SK-N-SH (cell line): ENCODE measurements at regions not wholly inside any gene's neighbourhood (a gene's known extent, or its start where the extent isn't known, plus 50 kb on each side); places are given as distances from the start of the nearest gene placed in this dataset.

ENCODE experiments used
- CTCF ChIA-PET: fragments of 300-600, 350-600 bp; formaldehyde crosslinking; extraction: SDS; loops from one replicate; lab custom pipeline; 2021; lab: Yijun Ruan, JAX
- POLR2A ChIA-PET: fragments of 350-600 bp; sonication (Branson Sonifier 250); formaldehyde crosslinking; extraction: SDS; loops from one replicate; lab custom pipeline; 2020; ENCODE audit warnings: antibody characterized with exemption, inconsistent platforms; lab: Yijun Ruan, JAX
- DNase-seq: peaks from one replicate; pipeline ENCODE4 v3.0.0; 2012
- H2AFZ ChIP-seq: fragments of 200-600 bp; sonication (generic); 2 replicates; pipeline ENCODE4 v1.8.1; 2016; ENCODE audit warnings: antibody characterized with exemption, mild to moderate bottlenecking, low read depth
- H3F3A ChIP-seq: fragments of 200-600 bp; sonication (generic); replicated peaks from 2 replicates; pipeline ENCODE3; 2016; ENCODE audit warnings: antibody characterized with exemption, mild to moderate bottlenecking; ENCODE audit not compliant: insufficient read depth
- H3K27ac ChIP-seq, 2 experiments: fragments of 200-500 bp in 1 of 2; fragments of 200-600 bp in 1 of 2; sonication (Bioruptor generic) in 1 of 2; sonication (generic), shearing (Covaris generic) in 1 of 2; 2 replicates each; pipeline versions ENCODE4 v1.5.1 to v1.6.1; 2014 to 2016; ENCODE audit warnings: low read depth in 2 of 2, inconsistent platforms in 1 of 2, low read length in 1 of 2, mild to moderate bottlenecking in 1 of 2, mixed read lengths in 1 of 2
- H3K27me3 ChIP-seq: fragments of 200-600 bp; sonication (generic), shearing (Covaris generic); 2 replicates; pipeline ENCODE4 v1.6.1; 2016; ENCODE audit warnings: mixed run types; ENCODE audit not compliant: insufficient read depth
- H3K36me3 ChIP-seq, 2 experiments: fragments of 200-500 bp in 1 of 2; fragments of 200-600 bp in 1 of 2; sonication (Bioruptor generic) in 1 of 2; sonication (generic) in 1 of 2; replicated peaks in 1 of 2; 2 replicates each; pipeline versions ENCODE3 to v1.5.1; 2014 to 2016; ENCODE audit warnings: low read length in 1 of 2, mild to moderate bottlenecking in 1 of 2; ENCODE audit not compliant: insufficient read depth in 2 of 2, control insufficient read depth in 1 of 2
- H3K4me1 ChIP-seq, 2 experiments: fragments of 200-500 bp in 1 of 2; fragments of 200-600 bp in 1 of 2; sonication (Bioruptor generic) in 1 of 2; sonication (generic), shearing (Covaris generic) in 1 of 2; 2 replicates each; pipeline versions ENCODE4 v1.5.1 to v1.6.1; 2014 to 2016; ENCODE audit warnings: low read depth in 1 of 2, low read length in 1 of 2, mixed run types in 1 of 2; ENCODE audit not compliant: insufficient read depth in 2 of 2, control insufficient read depth in 1 of 2
- H3K4me2 ChIP-seq: fragments of 200-600 bp; sonication (generic), shearing (Covaris generic); 2 replicates; pipeline ENCODE4 v1.6.1; 2017; ENCODE audit warnings: mixed run types
- H3K4me3 ChIP-seq, 2 experiments: fragments of 200-500 bp in 1 of 2; fragments of 200-600 bp in 1 of 2; sonication (Bioruptor generic) in 1 of 2; sonication (generic), shearing (Covaris generic) in 1 of 2; 2 replicates each; pipeline versions ENCODE4 v1.5.1 to v1.8.1; 2014 to 2016; ENCODE audit warnings: low read depth in 2 of 2, inconsistent platforms in 1 of 2, low read length in 1 of 2, mild to moderate bottlenecking in 1 of 2, mixed read lengths in 1 of 2, moderate library complexity in 1 of 2
- H3K79me2 ChIP-seq: fragments of 200-600 bp; sonication (generic); 2 replicates; pipeline ENCODE4 v1.8.1; 2017; ENCODE audit warnings: mild to moderate bottlenecking; ENCODE audit not compliant: insufficient read depth
- H3K9ac ChIP-seq: fragments of 200-600 bp; sonication (generic); 2 replicates; pipeline ENCODE4 v1.6.1; 2017; ENCODE audit warnings: mixed run types
- H3K9me2 ChIP-seq: fragments of 200-600 bp; sonication (generic); 2 replicates; pipeline ENCODE4 v1.6.1; 2017; ENCODE audit warnings: mixed run types
- H3K9me3 ChIP-seq: fragments of 200-600 bp; sonication (generic); 2 replicates; pipeline ENCODE4 v1.6.1; 2017; ENCODE audit warnings: mixed run types, mild to moderate bottlenecking, moderate library complexity
- H4K20me1 ChIP-seq: fragments of 200-600 bp; sonication (generic); 2 replicates; pipeline ENCODE4 v1.6.1; 2017; ENCODE audit warnings: mild to moderate bottlenecking, mixed run types; ENCODE audit not compliant: insufficient read depth
- CHD2 ChIP-seq: fragments of 150-350 bp; IDR thresholded peaks from 2 replicates; pipeline ENCODE4 v1.6.1; 2018; ENCODE audit warnings: low read length; ENCODE audit not compliant: partially characterized antibody
- CTCF ChIP-seq: fragments of 200-600 bp; sonication (generic); IDR thresholded peaks from 2 replicates; pipeline ENCODE4 v1.6.1; 2017; ENCODE audit warnings: antibody characterized with exemption, mild to moderate bottlenecking, moderate library complexity
- ELF1 ChIP-seq: IDR thresholded peaks from 2 replicates; pipeline ENCODE4 v1.4.0; 2012
- EZH2phosphoT487 ChIP-seq: fragments of 200-600 bp; sonication (generic); IDR thresholded peaks from 2 replicates; pipeline ENCODE4 v1.6.1; 2017; ENCODE audit warnings: low read depth, mixed run types, mild to moderate bottlenecking, antibody characterized with exemption, moderate library complexity, borderline replicate concordance
- FOXJ3 ChIP-seq: sonication (generic); formaldehyde crosslinking; IDR thresholded peaks from 2 replicates; pipeline ENCODE4 v1.5.1; 2020; ENCODE audit warnings: mild to moderate bottlenecking, missing genetic modification reagents
- GATA2 ChIP-seq: sonication (generic); formaldehyde crosslinking; IDR thresholded peaks from 2 replicates; pipeline ENCODE4 v1.5.0; 2020; ENCODE audit warnings: mild to moderate bottlenecking, missing genetic modification reagents
- IRF3 ChIP-seq: fragments of 150-350 bp; IDR thresholded peaks from 2 replicates; pipeline ENCODE4 v1.6.1; 2016; ENCODE audit warnings: mild to moderate bottlenecking, low read depth, low read length
- JUND ChIP-seq: IDR thresholded peaks from 2 replicates; pipeline ENCODE4 v1.4.0; 2012
- MEF2A ChIP-seq: IDR thresholded peaks from 2 replicates; pipeline ENCODE4 v1.4.0; 2012; ENCODE audit warnings: low read depth, borderline replicate concordance
- MXI1 ChIP-seq: IDR thresholded peaks from 2 replicates; pipeline ENCODE4 v1.6.1; 2012; ENCODE audit warnings: mild to moderate bottlenecking, low read depth, low read length, improper control_type of control experiment
- PBX3 ChIP-seq: IDR thresholded peaks from 2 replicates; pipeline ENCODE4; 2012
- REST ChIP-seq: IDR thresholded peaks from 2 replicates; pipeline ENCODE4 v1.6.1; 2012; ENCODE audit warnings: mild to moderate bottlenecking, low read depth, low read length, moderate library complexity
- SMC3 ChIP-seq: IDR thresholded peaks from 2 replicates; pipeline ENCODE4 v1.6.1; 2012; ENCODE audit warnings: low read depth, low read length, improper control_type of control experiment
- TEAD4 ChIP-seq: IDR thresholded peaks from 2 replicates; pipeline ENCODE4 v1.4.0; 2012; ENCODE audit warnings: mild to moderate bottlenecking, borderline replicate concordance; ENCODE audit not compliant: insufficient read depth
- USF2 ChIP-seq: fragments of 150-350 bp; IDR thresholded peaks from 2 replicates; pipeline ENCODE4 v1.6.1; 2017; ENCODE audit warnings: antibody characterized with exemption, low read length, low read depth, borderline replicate concordance
- WGBS: methylation state at CpG from one replicate; pipeline ENCODE4 v1.1.6; 2017; ENCODE audit warnings: low lambda C conversion rate; 5-methylcytosine and 5-hydroxymethylcytosine counted together

GRCh38 chr6:91877994-91878393 is 1291.1 kb upstream of the MAP3K7 start:
- Histone ChIP-seq H3K4me2 (no peak overlapping the region), H3K4me1 (no peaks in the 10 kb centered on the region), H3K79me2 (no peaks in the 10 kb centered on the region), H2AFZ (no peak overlapping the region), H3K36me3 (no peaks in the 10 kb centered on the region), H3K9ac (no peak overlapping the region), H3K4me3 (no peak overlapping the region), H3K27me3 (no peaks in the 10 kb centered on the region), H3K9me2 (no peaks in the 10 kb centered on the region), H3F3A (no peaks in the 10 kb centered on the region), H3K9me3 (no peaks in the 10 kb centered on the region; the same call in 1 of the 2 replicates), H3K27ac (no peak overlapping the region), H4K20me1 (no peaks in the 10 kb centered on the region)
- TF ChIP-seq IRF3 (no peak), CTCF (no peak), USF2 (no peak), JUND (no peak), PBX3 (no peak), SMC3 (no peak), MEF2A (no peak), TEAD4 (no peak)
- WGBS, result 3% methylated on average over 1 of the region's 1 CpG
- CTCF ChIA-PET, result no interaction called here
- no peak for DNase-seq
- POLR2A ChIA-PET, result no interaction called here

- CTCF ChIA-PET, result no interaction called here
- 7% methylated on average over 3 of the region's 3 CpGs for WGBS
- no peak overlapping the region for H3K9ac ChIP-seq
- TF ChIP-seq ELF1 (no peak), CHD2 (no peak), MXI1 (no peak), GATA2 (CRISPR knock-in tag) (no peak), EZH2phosphoT487 (no peak), REST (no peak), PBX3 (no peak), CTCF (no peak), FOXJ3 (no peak)
Measured at GRCh38 chr6:91874971-91875370, 1288.1 kb upstream of the MAP3K7 start.

More at GRCh38 chr6:91874971-91875370, 1288.1 kb upstream of the MAP3K7 start:
- no peaks in the 10 kb centered on the region for H4K20me1 ChIP-seq
- H3K9me3 ChIP-seq, result no peaks in the 10 kb centered on the region; the same call in 1 of the 2 replicates
- H2AFZ ChIP-seq, result no peak overlapping the region
- H3K9me2 ChIP-seq, result no peaks in the 10 kb centered on the region
- no peak overlapping the region for H3K4me3 ChIP-seq
- H3K27ac ChIP-seq, result no peak overlapping the region
- no peaks in the 10 kb centered on the region for H3F3A ChIP-seq
- no peaks in the 10 kb centered on the region for H3K4me1 ChIP-seq
- H3K27me3 ChIP-seq, result no peaks in the 10 kb centered on the region
- no peak for DNase-seq
- POLR2A ChIA-PET, result no interaction called here
- H3K79me2 ChIP-seq, result no peaks in the 10 kb centered on the region
- H3K36me3 ChIP-seq, result no peaks in the 10 kb centered on the region
- no peak overlapping the region for H3K4me2 ChIP-seq
